Stimulated activated CD4-positive, alpha-beta T cell treated with anti-CD3 and anti-CD28 coated beads, TNF-alpha, amount 100 ng/mL, for 24 hours (primary cell): ENCODE measurements at regions not wholly inside any gene's neighbourhood (a gene's known extent, or its start where the extent isn't known, plus 50 kb on each side); places are given as distances from the start of the nearest gene placed in this dataset.

Experiments used
- DNase-seq, 3 experiments: peaks; one replicate each; pipeline ENCODE4 v3.0.0-alpha.2; 2020; ENCODE audit warnings: low read depth in 3 of 3

DNA sequence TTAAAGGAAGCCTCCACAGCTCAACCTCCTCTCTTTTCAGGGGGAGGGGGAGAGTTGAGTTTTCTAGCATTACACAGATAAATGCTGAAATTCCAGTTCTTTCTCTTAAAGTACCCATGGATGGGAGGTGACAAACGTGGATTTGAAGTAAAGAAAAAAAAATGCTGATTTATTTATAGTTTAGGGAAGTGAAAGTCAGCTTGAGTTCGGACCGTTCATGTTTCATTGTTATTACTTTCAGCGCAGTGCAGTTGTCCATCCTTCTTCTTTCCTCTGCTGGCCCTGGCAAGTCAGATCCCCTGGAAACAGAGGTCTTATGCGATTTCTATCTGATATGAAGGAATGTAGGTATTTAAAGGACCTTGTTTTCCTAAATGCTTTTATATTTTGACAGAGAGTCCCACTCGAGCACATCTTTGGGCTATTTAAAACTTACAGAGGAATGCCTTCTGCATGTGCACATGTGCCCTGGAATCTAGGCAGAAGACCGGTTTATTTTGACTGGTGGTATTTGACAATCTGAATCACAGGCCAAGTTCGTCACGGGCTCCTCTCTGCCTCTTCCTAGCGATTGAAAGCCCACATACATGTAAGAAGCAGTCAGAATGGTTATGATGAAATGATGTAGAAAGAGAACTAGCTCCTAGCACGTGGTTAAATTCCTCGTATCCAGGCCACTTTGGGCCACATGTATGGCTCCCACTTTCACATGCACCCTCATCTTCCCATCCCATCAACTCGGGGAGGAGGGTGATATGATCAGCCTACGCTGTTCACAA, 385.2 kb upstream of the KLF4 start:
- no peak for DNase-seq

DNA sequence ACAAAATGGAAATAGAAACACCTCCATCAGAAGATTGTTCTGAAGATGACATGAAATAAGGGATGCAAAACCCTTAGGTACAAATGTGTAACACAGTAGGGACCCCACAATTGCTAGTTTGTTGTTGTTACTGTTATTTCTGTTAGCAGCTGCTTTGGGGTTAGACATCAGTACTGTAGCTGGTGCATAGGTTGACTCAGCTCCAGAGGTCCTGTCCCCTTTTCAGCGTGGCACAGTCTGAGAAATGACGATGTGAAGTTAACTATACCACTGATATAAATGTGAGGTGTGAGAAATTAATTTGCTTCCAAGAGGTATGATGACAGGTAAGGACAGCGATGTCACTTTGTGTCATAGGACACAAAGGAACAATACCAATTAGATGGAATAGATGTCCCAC, 384.6 kb upstream of the KLF4 start:
- DNase-seq: no peak

DNA sequence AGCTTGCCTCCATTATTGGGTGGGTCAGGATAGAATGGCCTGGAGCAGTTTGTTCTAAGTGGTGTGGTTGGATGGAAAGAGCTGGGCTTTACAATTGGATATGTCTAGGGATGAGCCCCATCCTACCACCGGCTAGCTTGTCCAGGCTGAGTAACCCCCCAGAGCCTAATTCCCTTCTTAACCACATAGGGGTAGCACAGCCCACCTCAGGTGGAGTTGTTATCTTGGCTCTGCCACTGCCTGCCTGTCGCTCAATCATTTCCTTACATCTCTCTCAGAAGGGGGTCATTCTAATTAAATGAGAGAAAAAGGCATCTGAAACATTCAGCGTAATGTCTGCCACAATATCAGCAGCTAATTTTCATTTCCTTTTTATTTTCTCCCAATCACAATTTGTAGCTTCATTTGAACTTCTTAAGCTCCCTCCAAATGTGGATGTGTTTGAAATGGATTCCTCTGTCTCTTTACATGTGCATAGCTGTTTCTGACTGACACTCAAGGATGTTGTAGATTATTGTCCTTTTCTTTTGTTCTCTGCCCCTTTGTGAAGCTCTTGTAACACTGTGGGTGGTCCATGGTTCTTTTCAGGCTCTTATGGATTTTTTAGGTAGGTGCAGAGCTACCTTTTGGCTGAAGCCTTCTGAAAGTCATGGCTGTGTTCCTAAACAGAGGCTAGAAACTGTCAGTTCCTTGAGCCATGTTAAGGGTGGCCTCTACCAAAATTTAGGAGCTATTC, 383.1 kb upstream of the KLF4 start:
- no peak for DNase-seq

DNA sequence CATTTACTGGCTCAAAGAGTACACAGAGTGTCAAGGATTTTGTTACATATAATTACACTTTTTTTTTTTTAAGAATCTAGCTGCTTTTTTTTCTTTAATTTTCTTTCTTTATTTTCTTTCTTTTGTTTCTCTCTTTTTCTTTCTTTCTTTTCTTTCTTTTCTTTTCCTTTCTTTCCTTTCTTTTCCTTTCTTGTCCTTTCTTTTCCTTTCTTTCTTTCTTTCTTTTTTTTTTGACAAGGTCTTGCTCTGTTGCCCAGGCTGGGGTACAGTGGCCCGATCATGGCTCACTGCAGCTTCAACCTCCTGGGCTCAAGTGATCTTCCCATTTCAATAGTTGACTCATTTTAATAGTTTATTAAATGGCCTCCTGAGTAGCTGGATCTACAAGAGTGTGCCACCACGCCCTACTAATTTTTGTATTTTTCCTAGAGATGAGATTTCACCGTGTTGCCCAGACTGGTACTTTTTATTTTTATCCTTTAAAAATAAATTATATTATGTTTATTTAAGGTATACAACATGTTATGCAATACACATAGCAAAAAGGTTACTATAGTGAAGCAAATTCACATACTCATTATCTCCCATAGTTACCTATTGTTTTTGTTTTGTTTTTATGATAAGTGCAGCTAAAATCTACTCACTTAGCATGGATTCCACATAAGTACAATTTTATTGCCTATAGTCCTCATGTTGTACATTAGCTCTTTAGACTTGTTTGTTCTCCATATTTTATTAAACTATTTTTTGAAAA, 381.5 kb upstream of the KLF4 start:
- no peak for DNase-seq

DNA sequence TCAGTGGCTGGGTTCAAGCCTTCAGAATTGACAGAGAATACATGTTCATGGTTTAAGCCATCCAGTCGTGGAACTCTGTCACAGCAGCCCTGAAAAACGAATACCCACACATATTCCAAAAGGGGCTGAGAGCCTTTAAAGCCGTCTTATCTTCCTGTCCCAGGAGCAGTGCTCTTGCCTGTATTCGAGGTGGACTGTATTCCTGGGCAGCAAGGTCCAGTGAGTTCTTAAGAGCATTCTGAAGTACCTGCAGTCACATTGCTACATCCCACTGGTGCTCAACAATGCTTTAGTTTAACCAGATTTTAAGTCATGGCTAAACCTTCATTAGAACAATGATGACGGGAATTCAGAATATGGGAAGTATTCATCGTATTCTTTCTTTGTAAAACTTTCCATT, 380.7 kb upstream of the KLF4 start:
- DNase-seq: no peak

DNA sequence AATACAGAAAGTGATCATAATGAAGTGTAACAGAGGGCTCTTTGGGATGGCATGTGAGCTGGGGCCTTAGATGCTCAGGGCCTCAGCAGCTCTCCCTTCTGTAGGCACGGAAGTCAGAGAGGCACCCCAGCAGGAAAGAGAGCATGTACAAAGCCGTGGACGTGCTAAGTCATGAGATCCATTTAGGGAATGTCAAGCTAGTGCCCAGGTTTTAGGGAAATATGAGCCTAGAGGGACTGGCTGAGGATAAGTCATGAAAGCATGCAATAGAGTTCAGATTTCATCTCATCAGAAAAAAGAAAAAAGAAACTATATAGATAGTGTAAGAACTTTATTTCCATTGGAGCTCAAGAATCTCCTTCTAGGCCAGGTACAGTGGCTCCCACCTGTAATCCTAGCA, 379.5 kb upstream of the KLF4 start:
- DNase-seq: no peak

DNA sequence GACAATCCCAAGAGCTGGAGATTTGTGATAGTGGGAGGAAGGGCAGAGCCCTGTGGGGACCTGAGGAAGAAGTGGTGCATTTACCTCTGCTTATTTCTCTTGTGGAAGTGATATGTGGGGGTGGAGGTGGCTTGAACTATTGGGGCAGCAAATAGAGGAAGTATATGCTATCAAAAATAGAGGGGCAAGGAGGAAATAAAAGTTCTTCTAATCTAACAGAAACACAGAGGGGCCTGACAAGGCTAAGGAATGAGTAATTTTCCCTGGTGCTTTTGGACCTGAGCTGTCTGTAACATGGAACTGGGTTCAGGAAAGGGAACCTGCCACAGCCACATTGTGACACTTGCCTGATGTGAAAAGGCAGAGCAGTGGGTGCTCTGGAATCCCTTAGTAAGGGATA, 378.6 kb upstream of the KLF4 start:
- DNase-seq: no peak

DNA sequence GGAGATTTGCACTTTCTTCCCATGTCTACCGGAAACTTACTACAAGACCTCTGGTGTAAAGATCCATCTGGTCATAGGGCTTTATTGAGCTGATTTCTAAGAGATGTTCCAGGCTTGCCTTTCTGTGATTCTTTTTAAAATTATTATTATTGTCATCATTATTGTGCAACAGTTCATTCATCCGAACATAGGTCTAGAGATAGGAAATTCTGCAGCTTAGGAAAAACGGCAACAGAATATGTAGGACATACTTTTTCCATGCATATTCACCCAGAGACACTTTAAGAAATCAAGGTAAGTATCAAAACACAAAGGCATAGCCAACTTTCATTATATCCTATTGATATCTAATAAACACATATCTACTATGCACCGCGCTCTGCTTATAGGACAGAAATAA, 378.2 kb upstream of the KLF4 start:
- no peak for DNase-seq

DNA sequence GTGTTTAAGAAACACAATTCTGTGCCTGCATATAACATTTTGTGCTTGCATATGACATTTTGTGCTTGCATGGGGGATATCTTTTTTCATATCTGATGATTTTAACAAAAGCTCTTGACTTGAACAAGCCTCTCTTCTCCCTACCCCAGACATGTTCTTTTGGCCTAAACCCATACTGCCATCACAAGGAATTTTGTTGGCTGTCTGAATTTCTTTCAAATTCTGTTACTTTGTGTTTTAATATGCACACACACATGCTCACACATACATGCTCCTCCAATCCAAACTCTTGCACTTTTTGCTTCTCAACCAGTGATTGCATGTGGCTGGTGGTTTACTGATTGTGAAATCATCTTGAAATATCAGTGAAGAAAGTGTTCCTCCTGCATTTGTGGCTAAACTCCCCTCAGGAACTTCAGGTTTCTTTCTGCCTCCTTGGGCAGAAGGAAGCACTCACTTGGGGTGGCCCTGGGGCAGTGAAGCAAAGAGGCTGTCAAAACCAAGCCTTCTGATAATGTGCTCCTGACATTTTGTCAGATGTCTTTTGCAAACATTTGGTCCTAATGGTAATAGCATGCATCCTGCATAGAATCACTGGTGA, 377.2 kb upstream of the KLF4 start:
- DNase-seq: no peak

DNA sequence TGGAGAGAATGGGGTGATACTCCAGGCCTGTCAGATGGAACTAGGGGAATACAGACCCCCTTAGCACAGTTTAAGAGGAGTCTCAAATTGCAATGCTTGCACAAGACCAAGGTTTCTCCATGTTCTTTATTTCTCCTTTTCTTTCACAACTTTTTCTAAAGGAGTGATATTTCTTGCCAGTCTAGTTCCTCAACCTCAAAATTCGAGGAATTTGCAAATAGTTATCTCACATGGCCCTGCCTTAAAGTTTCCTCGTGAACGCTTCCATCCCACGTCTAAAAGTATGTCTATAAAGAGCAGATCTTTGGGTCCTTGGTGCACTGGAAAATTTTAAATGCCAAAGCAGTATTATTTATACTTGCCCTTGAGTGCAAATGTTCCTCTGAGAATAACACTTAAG, 373.8 kb upstream of the KLF4 start:
- DNase-seq: no peak

DNA sequence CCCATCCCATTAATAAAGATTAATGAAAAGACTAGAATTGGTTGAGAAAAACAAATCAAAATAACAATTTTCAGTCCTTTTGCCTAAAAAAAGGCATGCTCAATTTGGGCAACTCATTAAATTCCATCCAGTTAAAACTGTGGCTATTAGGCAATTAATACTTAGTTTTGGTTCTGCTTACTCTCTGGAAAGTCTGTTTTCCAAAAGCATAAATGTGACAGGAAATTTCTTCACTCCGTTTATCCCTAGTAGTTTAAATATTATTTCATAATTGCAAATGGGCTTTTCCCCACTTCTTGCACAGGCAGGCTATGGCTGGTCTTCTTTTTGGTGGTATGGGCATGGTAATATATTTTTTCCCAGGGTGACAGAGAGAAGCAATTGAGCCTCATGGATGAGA, 373.3 kb upstream of the KLF4 start:
- DNase-seq: no peak

DNA sequence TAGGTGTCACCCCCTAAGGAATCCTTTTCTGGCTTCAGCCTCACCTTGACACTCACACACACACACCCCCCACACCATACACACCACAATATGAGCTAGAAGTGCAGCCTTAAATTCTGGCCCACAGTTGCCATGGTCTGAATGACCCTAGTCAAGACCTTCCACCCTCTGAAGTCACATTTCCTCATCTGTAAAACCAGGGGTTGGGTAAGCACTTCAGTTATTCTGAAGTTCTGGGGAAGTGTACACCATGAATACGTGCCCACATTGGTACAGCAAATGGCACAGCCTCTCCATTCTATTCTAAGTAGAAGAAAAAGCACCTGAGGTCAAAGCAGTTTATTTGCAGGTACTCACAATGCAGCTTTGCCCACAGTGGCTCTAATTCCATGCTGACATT, 372.8 kb upstream of the KLF4 start:
- no peak for DNase-seq

DNA sequence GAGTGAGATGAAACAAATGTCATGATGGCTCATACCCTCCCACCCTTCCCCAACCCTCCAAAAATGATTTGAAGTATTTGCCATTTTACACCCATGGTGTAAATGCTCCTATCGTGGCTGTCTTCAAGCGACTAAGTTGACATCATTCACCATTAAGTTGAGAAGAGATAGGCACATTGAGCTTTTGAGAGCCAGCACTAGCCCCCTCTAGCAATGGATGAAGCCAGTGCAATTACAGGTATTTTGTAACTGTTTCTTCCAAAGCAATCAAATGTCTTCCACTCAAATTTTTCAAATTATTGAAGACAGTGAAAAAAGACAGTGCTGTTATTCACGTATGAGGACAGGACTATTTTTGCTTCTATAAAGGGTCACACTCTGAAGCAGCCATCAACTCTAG, 371.5 kb upstream of the KLF4 start:
- DNase-seq: no peak

DNA sequence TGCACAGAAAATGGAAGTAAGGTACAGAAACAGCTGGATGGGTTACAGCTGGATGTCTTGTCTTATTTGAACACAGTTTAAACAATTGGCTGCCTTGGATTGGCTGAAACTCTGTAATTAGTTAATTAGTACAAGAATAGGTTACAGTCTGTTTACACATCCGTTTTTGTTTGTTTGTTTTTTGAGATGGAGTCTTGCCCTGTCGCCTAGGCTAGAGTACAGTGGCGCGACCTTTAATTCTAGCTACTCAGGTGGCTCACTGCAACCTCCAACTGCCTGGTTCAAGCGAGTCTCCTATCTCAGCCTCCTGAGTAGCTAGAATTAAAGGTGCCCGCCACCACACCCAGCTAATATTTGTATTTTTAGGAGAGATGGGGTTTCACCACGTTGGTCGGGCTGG, 368.7 kb upstream of the KLF4 start:
- DNase-seq: no peak

DNA sequence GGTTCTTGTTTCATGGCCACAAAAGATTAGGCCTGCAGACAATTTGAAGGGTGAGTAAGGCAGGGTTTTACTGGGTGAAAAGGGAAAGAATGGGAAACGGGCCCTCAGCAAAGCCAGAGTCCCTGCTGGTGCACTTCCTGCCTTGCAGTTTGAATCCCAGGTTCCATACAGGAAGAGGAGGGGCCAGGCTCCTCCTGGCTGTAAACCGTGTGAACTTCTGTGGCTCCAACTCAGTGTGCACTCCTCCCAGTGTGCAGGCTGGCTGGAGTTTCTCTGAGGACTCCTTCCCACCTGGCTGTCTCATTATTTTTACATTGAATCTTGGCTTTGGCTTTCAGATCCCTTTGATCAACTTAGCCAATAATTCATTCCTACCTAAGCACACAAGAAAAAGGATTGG, 367.1 kb upstream of the KLF4 start:
- no peak for DNase-seq

DNA sequence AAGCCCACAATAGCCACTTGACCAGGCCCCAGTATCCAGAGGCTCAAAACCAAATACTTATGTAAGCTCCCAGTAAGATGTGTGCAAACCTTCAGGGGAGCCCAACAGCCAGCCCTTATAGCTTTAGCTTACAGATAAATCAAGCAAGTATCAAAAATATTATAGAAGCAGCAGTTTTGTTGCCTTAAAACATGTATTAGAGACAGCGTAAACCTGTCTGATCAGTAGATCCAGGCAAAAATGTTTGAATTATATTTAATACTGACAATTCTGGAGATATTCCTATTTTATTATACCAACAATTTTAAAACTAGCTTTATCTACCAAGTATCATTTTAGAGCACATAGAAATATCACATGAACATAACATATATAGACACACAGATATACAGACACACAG, 365.6 kb upstream of the KLF4 start:
- no peak for DNase-seq

DNA sequence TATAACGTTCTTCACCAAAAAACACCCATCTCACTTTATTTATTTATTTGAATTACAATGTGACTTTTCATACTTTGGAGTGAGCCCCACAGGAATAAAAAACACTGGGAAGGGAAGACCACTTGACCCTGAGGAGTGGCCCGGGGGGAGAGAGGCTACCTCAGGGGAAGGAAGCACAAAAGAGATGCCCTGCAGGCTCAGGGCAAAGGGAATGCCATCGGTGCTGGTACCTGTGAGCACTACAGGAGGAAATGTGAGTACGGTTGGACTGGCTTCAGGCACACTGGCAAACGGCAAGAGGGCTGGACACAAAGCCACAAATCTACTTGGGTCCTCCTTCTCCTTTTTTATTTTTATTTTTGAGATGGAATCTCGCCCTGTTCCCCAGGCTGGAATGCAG, 363.9 kb upstream of the KLF4 start:
- DNase-seq: no peak

DNA sequence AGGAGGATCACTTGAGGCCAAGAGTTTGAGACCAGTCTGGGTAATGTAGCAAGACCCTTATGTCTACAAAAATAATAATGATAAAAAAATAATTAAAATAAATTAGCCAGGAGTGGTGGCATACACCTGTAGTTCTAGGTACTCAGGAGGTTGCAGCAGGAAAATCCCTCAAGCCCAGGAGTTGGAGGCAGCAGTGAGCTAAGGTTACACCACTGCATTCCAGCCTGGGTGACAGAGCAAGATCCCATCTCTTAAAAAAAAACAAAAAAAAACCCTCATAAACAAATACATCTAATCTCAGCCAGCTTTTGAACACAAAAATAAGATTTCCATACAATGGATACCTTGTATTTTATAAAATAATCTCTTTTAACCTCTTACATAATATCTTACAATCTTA, 363.3 kb upstream of the KLF4 start:
- DNase-seq: no peak

DNA sequence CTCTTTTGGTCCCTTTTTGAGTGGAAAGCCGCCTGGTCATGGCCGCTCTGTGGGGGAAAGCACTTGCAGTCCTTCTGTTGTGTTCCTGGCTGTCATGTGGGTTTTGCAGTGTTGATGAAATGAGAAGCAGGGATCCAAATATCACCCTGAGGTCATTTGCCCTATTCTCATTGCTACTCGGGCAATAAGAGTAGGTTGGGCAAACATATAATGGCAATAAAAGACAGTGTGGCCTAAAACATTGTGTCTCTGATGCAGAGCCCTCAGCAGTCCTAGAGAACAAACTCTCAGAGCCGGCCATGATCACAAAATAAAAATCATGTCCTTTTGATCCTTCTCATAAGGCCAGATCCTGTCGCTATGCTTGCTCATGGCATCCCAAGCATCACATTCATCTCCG, 361.1 kb upstream of the KLF4 start:
- no peak for DNase-seq

DNA sequence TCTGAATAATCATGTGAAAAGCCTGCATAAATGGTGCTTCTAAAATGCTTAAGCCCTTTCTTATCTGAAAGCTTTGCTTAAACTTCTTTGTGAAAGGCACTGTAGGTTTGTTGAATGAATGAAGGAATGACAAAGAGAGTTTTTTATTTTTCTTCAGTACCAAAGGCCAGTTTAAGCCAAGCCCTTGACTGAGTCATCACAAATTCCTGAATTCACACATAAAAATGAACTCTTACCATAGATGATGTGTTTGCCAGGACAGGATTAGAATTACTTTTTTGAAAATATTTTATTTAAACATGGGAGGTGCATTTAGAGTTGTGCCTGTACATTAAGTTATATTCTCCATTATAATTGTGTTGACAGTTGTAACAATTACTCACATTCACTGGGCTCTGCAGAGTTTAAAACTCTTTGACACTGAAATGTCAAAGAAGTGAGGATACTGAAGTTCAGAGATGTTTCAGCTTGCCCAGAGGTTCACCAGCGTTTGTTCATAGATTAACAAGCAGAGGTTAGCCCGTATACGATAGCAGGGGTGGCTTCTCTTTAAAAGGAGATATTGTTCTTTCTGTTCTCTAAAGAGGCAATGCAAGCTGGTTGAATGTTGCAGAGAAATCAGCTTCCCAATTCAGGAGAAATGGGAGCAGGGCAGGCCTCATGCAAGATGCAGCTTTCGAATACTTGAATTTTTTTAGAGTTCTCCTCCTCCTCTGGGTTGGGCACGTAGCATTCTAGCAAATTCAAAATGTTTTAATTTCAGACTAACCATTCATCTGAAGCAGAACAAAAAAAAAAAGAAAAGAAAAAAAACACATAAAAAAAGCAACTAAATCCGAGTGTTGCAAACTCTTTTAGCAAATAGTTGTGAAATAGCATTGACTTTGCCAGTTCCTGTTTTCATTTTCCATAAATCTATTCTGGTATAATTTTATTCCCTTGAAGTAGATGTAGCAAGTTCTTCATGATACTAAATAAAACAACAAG, 358.7 kb upstream of the KLF4 start:
- no peak for DNase-seq

DNA sequence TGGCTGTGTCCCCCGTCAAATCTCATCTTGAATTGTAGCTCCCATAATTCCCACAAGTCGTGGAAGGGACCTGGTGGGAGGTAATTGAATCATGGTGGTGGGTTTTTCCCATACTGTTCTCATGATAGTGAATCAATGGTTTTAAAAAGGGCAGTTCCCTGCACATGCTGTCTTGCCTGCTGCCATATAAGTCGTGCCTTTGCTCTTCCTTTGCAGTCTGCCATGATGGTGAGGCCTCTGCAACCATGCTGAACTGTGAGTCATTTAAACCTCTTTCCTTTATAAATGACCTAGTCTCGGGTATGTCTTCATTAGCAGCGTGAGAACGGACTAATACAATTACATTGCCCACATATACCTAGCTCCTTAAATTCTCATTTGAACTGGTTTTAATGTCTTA, 353.0 kb upstream of the KLF4 start:
- no peak for DNase-seq
